A673 (cell line): ENCODE measurements at regions not wholly inside any gene's neighbourhood (a gene's known extent, or its start where the extent isn't known, plus 50 kb on each side); places are given as distances from the start of the nearest gene placed in this dataset.

Experiments used
- BruUV-seq: library from RNA; stranded (reverse); fragments of 400-500 nt; replicated peaks from 2 replicates; lab custom pipeline; 2021; lab: Mats Ljungman, UMichigan
- CTCF ChIA-PET: fragments of 300-600 bp; sonication (Branson Sonifier 250); formaldehyde crosslinking; loops from one replicate; lab custom pipeline; 2022; ENCODE audit warnings: antibody characterized with exemption; lab: Charles Lee
- POLR2A ChIA-PET: fragments of 300-600 bp; sonication (Branson Sonifier 250); formaldehyde crosslinking; loops from one replicate; lab custom pipeline; 2022; ENCODE audit warnings: antibody characterized with exemption; ENCODE audit not compliant: low non-redundant PET; lab: Charles Lee
- DNase-seq: peaks from one replicate; pipeline ENCODE4 v3.0.0-alpha.2; 2015; ENCODE audit warnings: low spot score
- H3K27ac ChIP-seq: fragments of 200-600 bp; sonication (generic); 2 replicates; pipeline ENCODE4 v1.5.1; 2016; ENCODE audit warnings: mixed run types, low read depth, mild to moderate bottlenecking, mixed read lengths, antibody characterized with exemption, low read length; ENCODE audit not compliant: poor library complexity, severe bottlenecking
- H3K27me3 ChIP-seq: fragments of 200-600 bp; sonication (generic); replicated peaks from 2 replicates; pipeline ENCODE4 v1.6.1; 2017; ENCODE audit warnings: mixed run types, low read depth, mild to moderate bottlenecking, mixed read lengths, antibody characterized with exemption, low read length; ENCODE audit not compliant: insufficient read depth, poor library complexity
- H3K36me3 ChIP-seq: fragments of 200-600 bp; sonication (generic); 2 replicates; pipeline ENCODE4 v1.6.1; 2016; ENCODE audit warnings: mixed run types, mild to moderate bottlenecking, mixed read lengths, antibody characterized with exemption, low read length; ENCODE audit not compliant: insufficient read depth, poor library complexity, severe bottlenecking
- H3K4me1 ChIP-seq: fragments of 200-600 bp; sonication (generic); 2 replicates; pipeline ENCODE4 v1.6.1; 2017; ENCODE audit warnings: mixed run types, mild to moderate bottlenecking, mixed read lengths, antibody characterized with exemption, low read length; ENCODE audit not compliant: insufficient read depth, poor library complexity, severe bottlenecking
- H3K4me3 ChIP-seq: fragments of 200-600 bp; sonication (generic); 2 replicates; pipeline ENCODE4 v1.5.1; 2016; ENCODE audit warnings: low read depth, mixed run types, mild to moderate bottlenecking, mixed read lengths, low read length; ENCODE audit not compliant: poor library complexity, severe bottlenecking
- H3K9me3 ChIP-seq: fragments of 200-600 bp; sonication (generic); 2 replicates; pipeline ENCODE4 v1.6.1; 2016; ENCODE audit warnings: mixed run types, low read depth, mild to moderate bottlenecking, mixed read lengths, antibody characterized with exemption, low read length; ENCODE audit not compliant: poor library complexity, severe bottlenecking
- CTCF ChIP-seq: fragments of 300-800, 200-600 bp; sonication (generic); conservative IDR thresholded peaks from 2 replicates; pipeline ENCODE4 v1.5.1; 2017; ENCODE audit warnings: low read depth, mild to moderate bottlenecking, antibody characterized with exemption, low read length, moderate library complexity, mixed read lengths
- EZH2 ChIP-seq: fragments of 200-600 bp; sonication (generic); IDR thresholded peaks from 2 replicates; pipeline ENCODE4 v1.6.1; 2017; ENCODE audit warnings: borderline replicate concordance, low read depth, mild to moderate bottlenecking, mixed read lengths, antibody characterized with exemption, low read length; ENCODE audit not compliant: poor library complexity, severe bottlenecking
- intact Hi-C: fragments of 100-400 bp; cut with micrococcal nuclease; formaldehyde crosslinking; loops from one replicate; pipeline ENCODE4 v1.10.0; 2022; ENCODE audit not compliant: unreplicated experiment

- CTCF ChIA-PET = no interaction called here
- no peaks in the 10 kb centered on the region for H3K9me3 ChIP-seq
- H3K27ac ChIP-seq = no peak overlapping the region
- intact Hi-C loops = no loop called here
- DNase-seq = no peak
- H3K4me1 ChIP-seq = no peaks in the 10 kb centered on the region
- H3K27me3 ChIP-seq = no peaks in the 10 kb centered on the region
- no peak overlapping the region for H3K4me3 ChIP-seq
- POLR2A ChIA-PET = no interaction called here
- TF ChIP-seq EZH2 = no peak
- TF ChIP-seq CTCF = no peak
- H3K36me3 ChIP-seq = no peaks in the 10 kb centered on the region
- no TSS peak for BruUV-seq
Measured at GRCh38 chr1:221015159-221015790, 136.0 kb downstream of the HLX start.

GRCh38 chr1:221016751-221017150, 137.5 kb downstream of the HLX start:
- Histone ChIP-seq H3K4me1 (no peaks in the 10 kb centered on the region), H3K27me3 (no peaks in the 10 kb centered on the region), H3K4me3 (no peak overlapping the region), H3K36me3 (no peaks in the 10 kb centered on the region), H3K27ac (no peak overlapping the region), H3K9me3 (no peaks in the 10 kb centered on the region)
- no TSS peak for BruUV-seq
- ChIA-PET CTCF (no interaction called here), POLR2A (interaction anchor here (0.6 kb wide), 1 partner anchor 117 kb away, joined by 4 read pairs; no protein-coding TSS in a partner anchor)
- no peak for DNase-seq
- intact Hi-C loops = no loop called here
- TF ChIP-seq EZH2 (no peak), CTCF (no peak)

GRCh38 chr1:221018414-221018813, 139.2 kb downstream of the HLX start:
- DNase-seq = no peak
- Histone ChIP-seq H3K27ac (no peak overlapping the region), H3K4me3 (no peak overlapping the region), H3K27me3 (no peaks in the 10 kb centered on the region), H3K36me3 (no peaks in the 10 kb centered on the region), H3K9me3 (no peaks in the 10 kb centered on the region), H3K4me1 (no peaks in the 10 kb centered on the region)
- CTCF ChIA-PET = no interaction called here
- intact Hi-C loops = no loop called here
- POLR2A ChIA-PET = no interaction called here
- TF ChIP-seq EZH2 = no peak
- TF ChIP-seq CTCF = no peak
- no TSS peak for BruUV-seq
